ENCODE measurements at regions not wholly inside any gene's neighbourhood (a gene's known extent, or its start where the extent isn't known, plus 50 kb on each side); places are given as distances from the start of the nearest gene placed in this dataset.

DNA sequence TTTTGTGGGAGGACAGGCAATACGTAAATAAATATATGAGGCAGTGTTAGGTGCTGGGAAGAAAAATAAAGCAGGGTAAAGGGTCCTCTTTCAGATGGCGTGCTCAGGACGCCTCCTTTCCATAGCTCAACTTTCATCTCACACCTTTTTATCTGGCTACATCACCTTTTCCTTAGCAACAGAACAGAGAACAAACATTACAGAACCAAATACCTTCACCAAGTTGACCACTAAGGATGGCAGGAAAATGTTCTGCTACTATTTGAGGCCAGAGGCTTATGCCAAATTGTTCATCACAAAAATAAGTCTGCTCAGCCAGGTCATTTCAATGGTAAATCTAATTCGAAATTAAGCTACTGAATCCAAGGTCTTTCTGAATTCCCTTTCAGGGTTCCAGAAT is 149.2 kb upstream of the C1orf21 start:
- Histone ChIP-seq H3K9me3 (ENCODE audit: control insufficient read depth in 4 of 4, insufficient read depth in 3 of 4, low read length in 3 of 4) (peaks cover 0 to 4% (median 0%) of the 10 kb centered on the region in 4 donors), H3K4me1 (ENCODE audit: control insufficient read depth in 5 of 5, insufficient read depth in 5 of 5, low read length in 5 of 5) (peaks cover 0 to 8% (median 0%) of the 10 kb centered on the region in 5 donors), H3K27me3 (ENCODE audit: control insufficient read depth in 3 of 3, insufficient read depth in 3 of 3, low read length in 2 of 3) (peaks cover 0 to 2% (median 0%) of the 10 kb centered on the region in 3 donors), H3K27ac (ENCODE audit: low read depth in 1 of 2, low read length in 1 of 2) (no peak overlapping the region), H3K9ac (ENCODE audit: insufficient read depth in 1 of 2, low read length in 2 of 2) (no peak overlapping the region), H3K4me3 (no peak overlapping the region), H3K36me3 (ENCODE audit: control insufficient read depth in 4 of 4, insufficient read depth in 4 of 4, low read length in 4 of 4) (no peaks in the 10 kb centered on the region)
- DNase-seq = no peak
- no peak for ATAC-seq (ENCODE audit: insufficient read depth, low FRiP score)
- WGBS, 2 donors = 78 to 82% methylated on average over 4 of the region's 4 CpGs
- TF ChIP-seq, protein P1, sequence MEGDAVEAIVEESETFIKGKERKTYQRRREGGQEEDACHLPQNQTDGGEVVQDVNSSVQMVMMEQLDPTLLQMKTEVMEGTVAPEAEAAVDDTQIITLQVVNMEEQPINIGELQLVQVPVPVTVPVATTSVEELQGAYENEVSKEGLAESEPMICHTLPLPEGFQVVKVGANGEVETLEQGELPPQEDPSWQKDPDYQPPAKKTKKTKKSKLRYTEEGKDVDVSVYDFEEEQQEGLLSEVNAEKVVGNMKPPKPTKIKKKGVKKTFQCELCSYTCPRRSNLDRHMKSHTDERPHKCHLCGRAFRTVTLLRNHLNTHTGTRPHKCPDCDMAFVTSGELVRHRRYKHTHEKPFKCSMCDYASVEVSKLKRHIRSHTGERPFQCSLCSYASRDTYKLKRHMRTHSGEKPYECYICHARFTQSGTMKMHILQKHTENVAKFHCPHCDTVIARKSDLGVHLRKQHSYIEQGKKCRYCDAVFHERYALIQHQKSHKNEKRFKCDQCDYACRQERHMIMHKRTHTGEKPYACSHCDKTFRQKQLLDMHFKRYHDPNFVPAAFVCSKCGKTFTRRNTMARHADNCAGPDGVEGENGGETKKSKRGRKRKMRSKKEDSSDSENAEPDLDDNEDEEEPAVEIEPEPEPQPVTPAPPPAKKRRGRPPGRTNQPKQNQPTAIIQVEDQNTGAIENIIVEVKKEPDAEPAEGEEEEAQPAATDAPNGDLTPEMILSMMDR (IDR thresholded peaks at IDR 0.05; ENCODE audit: control extremely low read depth, extremely low read depth) = no peak

DNA sequence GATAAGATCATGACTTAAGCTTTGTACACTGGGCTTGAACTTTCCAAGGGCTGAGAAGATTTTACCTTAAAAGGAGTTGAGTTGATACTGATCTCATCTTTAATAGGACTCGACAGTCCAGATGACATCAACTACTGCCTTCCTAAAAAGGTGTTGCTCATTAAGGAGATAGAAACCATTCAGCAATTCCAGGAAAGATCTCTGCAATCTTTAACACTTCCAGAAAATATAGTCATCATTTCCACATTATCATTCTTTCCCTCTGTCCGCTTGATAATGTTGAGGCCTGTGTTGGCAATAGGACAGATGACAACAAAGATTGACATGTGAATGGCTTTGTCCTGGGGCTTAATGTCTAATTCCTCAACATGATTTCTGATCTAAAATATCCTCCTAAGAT is 145.4 kb upstream of the C1orf21 start:
- 93% methylated on average over 2 of the region's 2 CpGs for WGBS, 2 donors
- DNase-seq (no peak), ATAC-seq (ENCODE audit: insufficient read depth, low FRiP score) (no peak)
- H3K4me3 ChIP-seq = no peak overlapping the region
- H3K4me1 ChIP-seq (ENCODE audit: control insufficient read depth in 5 of 5, insufficient read depth in 5 of 5, low read length in 5 of 5) = peaks cover 0 to 8% (median 0%) of the 10 kb centered on the region in 5 donors
- H3K36me3 ChIP-seq (ENCODE audit: control insufficient read depth in 4 of 4, insufficient read depth in 4 of 4, low read length in 4 of 4) = no peaks in the 10 kb centered on the region
- no peaks in the 10 kb centered on the region for H3K9me3 ChIP-seq (ENCODE audit: control insufficient read depth in 4 of 4, insufficient read depth in 3 of 4, low read length in 3 of 4)
- H3K27ac ChIP-seq (ENCODE audit: low read depth in 1 of 2, low read length in 1 of 2) = no peak overlapping the region
- TF ChIP-seq, protein P1 (IDR thresholded peaks at IDR 0.05; ENCODE audit: control extremely low read depth, extremely low read depth) = no peak
- peaks cover 0 to 2% (median 0%) of the 10 kb centered on the region in 3 donors for H3K27me3 ChIP-seq (ENCODE audit: control insufficient read depth in 3 of 3, insufficient read depth in 3 of 3, low read length in 2 of 3)
- no peak overlapping the region for H3K9ac ChIP-seq (ENCODE audit: insufficient read depth in 1 of 2, low read length in 2 of 2)

DNA sequence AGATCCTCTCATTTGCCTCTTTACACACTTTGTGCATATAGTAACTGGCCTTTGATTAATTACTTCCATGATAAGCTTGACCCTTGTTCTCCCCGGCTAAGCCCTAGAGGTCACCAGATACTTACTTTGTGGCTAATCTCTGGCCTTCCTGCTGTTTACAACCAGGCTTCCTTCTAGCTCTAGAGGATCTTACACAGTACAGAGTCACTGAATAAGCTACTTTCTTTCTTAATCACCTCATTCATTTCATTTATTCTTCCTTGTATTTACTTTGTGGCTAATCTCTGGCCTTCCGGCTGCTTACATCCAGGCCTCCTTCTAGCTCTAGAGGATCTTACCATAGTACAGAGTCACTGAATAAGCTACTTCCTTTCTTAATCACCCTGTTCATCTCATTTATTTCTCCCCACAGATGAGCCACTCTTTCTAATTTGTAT is 144.3 kb upstream of the C1orf21 start:
- WGBS, 2 donors = 38 to 61% methylated on average over 2 of the region's 2 CpGs
- Histone ChIP-seq H3K36me3 (ENCODE audit: control insufficient read depth in 4 of 4, insufficient read depth in 4 of 4, low read length in 4 of 4) (no peaks in the 10 kb centered on the region), H3K27ac (ENCODE audit: low read depth in 1 of 2, low read length in 1 of 2) (no peak overlapping the region), H3K27me3 (ENCODE audit: control insufficient read depth in 3 of 3, insufficient read depth in 3 of 3, low read length in 2 of 3) (no peaks in the 10 kb centered on the region), H3K9ac (ENCODE audit: insufficient read depth in 1 of 2, low read length in 2 of 2) (no peak overlapping the region), H3K4me3 (no peak overlapping the region), H3K9me3 (ENCODE audit: control insufficient read depth in 4 of 4, insufficient read depth in 3 of 4, low read length in 3 of 4) (no peaks in the 10 kb centered on the region), H3K4me1 (ENCODE audit: control insufficient read depth in 5 of 5, insufficient read depth in 5 of 5, low read length in 5 of 5) (peaks cover 0 to 8% (median 0%) of the 10 kb centered on the region in 5 donors)
- DNase-seq (peak in 2 of 3 donors; percentile 74 to 82), ATAC-seq (ENCODE audit: insufficient read depth, low FRiP score) (peak; percentile 53)
- TF ChIP-seq, protein P1 (IDR thresholded peaks at IDR 0.05; ENCODE audit: control extremely low read depth, extremely low read depth) = peak; percentile 15

DNA sequence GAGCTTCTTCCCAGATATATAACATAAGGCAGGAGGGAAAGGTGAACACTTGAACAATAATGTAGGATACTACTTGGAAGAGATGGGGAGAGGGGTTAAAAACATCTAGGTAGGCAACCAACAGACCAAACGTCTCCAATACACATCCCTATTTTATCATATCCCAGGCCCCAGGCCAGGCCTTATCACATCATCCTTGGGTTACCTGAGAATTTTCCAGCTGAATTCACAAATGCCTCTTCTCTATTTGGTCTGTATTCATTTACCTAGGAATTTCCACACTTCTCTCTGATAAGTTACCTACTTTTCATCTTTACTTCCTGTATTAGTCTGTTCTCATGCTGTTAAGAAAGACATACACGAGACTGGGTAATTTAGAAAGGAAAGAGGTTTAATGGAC is 141.9 kb upstream of the C1orf21 start:
- TF ChIP-seq, protein P1 (IDR thresholded peaks at IDR 0.05; ENCODE audit: control extremely low read depth, extremely low read depth) = no peak
- H3K9me3 ChIP-seq (ENCODE audit: control insufficient read depth in 4 of 4, insufficient read depth in 3 of 4, low read length in 3 of 4) = no peaks in the 10 kb centered on the region
- DNase-seq (no peak), ATAC-seq (ENCODE audit: insufficient read depth, low FRiP score) (no peak)
- peaks cover 0 to 2% (median 0%) of the 10 kb centered on the region in 3 donors for H3K27me3 ChIP-seq (ENCODE audit: control insufficient read depth in 3 of 3, insufficient read depth in 3 of 3, low read length in 2 of 3)
- H3K27ac ChIP-seq (ENCODE audit: low read depth in 1 of 2, low read length in 1 of 2) = no peak overlapping the region
- no peaks in the 10 kb centered on the region for H3K36me3 ChIP-seq (ENCODE audit: control insufficient read depth in 4 of 4, insufficient read depth in 4 of 4, low read length in 4 of 4)
- WGBS, 2 donors = 86 to 90% methylated on average over 2 of the region's 2 CpGs
- H3K4me3 ChIP-seq = no peak overlapping the region
- peaks cover 0 to 8% (median 0%) of the 10 kb centered on the region in 5 donors for H3K4me1 ChIP-seq (ENCODE audit: control insufficient read depth in 5 of 5, insufficient read depth in 5 of 5, low read length in 5 of 5)
- H3K9ac ChIP-seq (ENCODE audit: insufficient read depth in 1 of 2, low read length in 2 of 2) = no peak overlapping the region
